GM12891 (cell line): ENCODE measurements at regions not wholly inside any gene's neighbourhood (a gene's known extent, or its start where the extent isn't known, plus 50 kb on each side); places are given as distances from the start of the nearest gene placed in this dataset.

Source experiments
- POLR2A ChIP-seq: IDR thresholded peaks from 2 replicates; pipeline ENCODE4 v1.6.1; 2011; ENCODE audit warnings: low read depth, low read length, control low read depth
- POLR2AphosphoS5 ChIP-seq: IDR thresholded peaks from 2 replicates; pipeline ENCODE4 v1.6.1; 2011; ENCODE audit warnings: low read depth, low read length, control low read depth
- TAF1 ChIP-seq: IDR thresholded peaks from 2 replicates; pipeline ENCODE4 v1.6.1; 2011; ENCODE audit warnings: low read depth, low read length, control low read depth

DNA sequence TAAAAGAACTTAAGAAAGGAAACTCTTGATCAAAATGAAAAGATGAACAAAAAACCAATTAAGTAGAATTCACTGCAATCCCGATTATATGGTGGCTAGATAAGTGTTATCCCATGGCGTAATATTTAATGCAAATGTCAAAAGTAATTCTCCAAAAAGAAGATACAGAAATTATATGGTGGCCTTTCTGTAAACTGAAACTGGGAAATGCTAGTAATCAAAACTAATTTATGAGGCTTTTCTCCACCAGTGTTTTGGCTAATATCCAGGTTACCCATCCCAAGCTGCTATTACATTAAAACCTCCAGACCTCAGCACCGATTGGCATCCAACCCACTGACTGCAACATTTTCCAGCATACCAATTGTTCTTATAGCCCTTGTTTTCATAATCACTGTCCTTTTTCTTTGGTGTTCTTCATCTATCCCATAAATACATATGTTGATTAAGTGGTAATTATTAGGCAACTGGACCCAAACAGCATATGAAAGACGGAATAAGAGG lies 77.2 kb upstream of the TNRC6A start:
- no peak for TF ChIP-seq POLR2AphosphoS5
- TF ChIP-seq POLR2A: no peak
- no peak for TF ChIP-seq TAF1
